ENCODE measurements at regions not wholly inside any gene's neighbourhood (a gene's known extent, or its start where the extent isn't known, plus 50 kb on each side); places are given as distances from the start of the nearest gene placed in this dataset.
"Not testable (repeated sequence)": the region's sequence is repeated elsewhere in the genome, so short reads cannot be mapped to it uniquely, and the experiment has no call there.

DNA sequence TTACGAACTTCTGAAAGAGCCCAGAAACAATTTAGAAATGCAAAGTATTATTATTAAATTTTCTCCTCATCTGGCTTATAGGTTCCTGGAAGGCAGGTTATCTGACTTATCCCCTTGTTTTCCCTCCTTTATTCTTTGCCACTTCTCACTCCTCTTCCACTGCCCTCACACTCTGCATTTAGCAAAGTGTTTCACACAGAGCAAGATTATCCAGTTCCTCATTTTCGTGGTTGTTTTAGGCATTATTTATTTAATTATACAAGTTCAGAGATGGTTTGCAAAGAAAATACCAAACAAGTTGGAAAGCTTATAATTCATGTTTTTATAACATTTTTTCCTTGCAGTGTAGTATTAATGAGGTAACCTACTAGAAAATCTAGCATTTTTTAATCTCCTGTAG, 544.9 kb downstream of the NSUN3 start:
- DNase-seq (ENCODE audit: low spot score): no peak

DNA sequence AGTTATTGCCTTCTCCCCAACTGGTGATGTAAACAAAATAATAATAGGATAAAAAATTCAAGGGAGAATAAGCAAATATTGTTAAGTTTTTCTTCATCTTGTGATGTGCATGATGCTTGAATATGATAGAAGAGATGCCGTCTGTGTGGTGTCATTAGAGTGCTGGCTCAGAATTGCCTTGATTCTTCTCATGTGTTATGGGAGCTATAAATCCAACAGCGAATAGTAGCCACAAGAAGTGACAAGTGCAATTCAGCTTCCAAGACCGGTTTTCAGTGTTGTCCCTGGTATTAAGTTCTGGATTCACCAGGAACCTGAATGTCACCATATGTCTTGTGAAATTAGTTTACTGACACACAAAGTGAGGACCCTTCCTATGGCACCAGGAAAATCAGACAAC, 547.0 kb downstream of the NSUN3 start:
- DNase-seq (ENCODE audit: low spot score): no peak

DNA sequence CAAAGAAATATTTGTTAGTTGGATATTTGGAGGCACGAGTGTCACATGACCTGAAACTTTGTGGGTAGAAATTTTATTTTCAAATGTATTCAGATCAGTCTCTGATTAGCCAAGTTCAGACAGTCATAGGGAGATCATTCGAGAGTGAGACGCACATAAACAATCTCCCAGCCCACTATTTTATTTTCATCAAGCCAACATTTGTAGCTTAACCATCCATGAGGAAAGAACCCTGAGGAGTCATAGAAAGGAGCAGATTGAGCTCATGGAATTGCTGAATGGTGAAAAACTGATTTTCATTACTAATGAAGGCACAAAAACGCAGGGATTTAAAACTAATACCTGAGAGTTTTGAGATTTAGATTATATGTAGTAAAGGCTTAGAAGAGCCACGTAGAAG, 548.7 kb downstream of the NSUN3 start:
- no peak for DNase-seq (ENCODE audit: low spot score)

DNA sequence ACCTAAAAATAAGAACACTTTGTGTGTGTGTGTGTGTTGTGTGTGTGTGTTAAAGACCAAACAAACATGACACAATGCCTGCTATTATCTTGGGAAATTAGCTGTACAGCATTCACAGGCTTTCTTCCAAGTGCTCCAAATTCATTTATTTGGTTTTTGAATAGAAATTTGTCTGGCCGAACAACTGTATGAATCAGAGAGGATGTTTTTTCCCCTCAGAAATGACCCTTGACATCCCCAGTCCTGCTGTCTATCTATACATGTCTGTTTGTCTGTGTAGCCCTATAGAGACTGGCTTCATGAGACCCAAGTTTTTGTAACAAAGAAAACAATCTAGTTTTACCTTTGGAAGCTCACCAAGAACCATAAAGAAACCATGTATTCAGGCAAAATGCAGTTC, 549.8 kb downstream of the NSUN3 start:
- no peak for DNase-seq (ENCODE audit: low spot score)

DNA sequence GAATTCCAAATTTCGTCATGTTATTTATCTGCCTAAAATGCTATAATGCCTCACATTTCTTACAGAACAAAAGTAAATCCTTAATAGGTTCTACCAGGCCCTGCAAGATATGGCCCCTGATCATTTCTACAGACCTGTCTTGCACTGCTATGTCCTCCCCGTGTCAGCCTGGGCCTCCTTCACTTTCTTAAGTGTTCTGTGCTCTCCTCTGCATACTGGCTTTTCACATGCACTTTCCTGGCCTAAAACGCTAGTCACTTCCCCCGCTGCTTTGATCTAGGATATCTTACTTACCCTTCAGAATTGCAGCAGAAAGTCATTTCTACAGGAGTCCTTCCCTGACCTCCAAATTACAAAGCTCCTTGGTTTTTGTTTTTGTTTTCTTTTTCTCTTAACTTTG, 551.3 kb downstream of the NSUN3 start:
- DNase-seq (ENCODE audit: low spot score): no peak

DNA sequence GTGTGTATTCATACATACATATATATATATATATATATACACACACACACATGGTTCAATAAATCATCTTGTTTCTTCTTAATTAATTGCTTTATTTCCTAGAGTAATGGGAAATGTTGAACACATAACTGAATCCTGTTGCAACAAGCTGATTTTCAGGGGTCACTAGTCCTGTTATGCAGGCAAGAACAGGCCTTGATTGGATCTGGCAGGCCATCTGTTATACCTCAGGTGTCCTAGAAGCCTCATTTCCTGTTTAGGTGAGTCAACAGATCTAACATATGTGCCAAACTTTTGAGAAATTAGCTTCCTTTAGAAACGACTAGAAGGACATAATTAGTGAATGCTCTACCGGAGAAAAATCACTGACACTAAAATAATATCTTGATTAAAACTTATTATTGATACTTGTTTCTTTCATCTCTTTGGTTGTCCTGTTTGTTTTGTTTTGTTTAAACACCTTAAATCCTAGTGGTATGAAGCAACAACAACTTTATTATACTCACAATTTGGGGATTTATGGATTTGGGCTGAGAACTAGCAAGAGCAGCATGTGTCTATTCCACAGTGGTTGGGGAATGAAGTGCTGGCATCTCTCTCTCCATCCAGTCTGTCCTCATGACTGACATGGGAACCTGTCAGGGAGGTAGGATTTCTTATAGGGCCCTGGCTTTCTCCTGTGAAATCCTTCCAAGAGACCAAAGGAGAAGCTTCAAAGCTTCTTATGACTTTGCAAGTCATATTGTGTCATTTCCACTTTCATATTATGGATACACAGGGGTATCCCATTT, 552.6 kb downstream of the NSUN3 start:
- no peak for DNase-seq (ENCODE audit: low spot score)

DNA sequence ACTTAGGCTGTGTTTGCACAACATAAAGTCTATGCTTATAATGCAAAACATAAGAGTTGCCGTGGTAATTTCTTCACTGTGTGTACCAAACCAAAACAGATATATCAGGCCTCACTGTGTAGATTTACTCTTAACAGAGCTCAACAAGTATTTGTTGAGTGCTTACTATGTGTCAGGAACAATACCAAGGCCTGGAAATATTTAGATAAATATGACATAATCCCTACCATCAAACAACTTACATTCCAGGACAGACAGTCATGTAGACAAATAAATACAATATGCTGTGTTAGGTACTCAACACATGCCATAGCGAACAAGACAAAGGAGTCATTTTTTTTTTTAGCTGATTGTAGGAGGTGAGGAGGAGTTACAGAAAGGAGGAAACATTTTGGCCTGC, 554.0 kb downstream of the NSUN3 start:
- DNase-seq (ENCODE audit: low spot score): no peak

DNA sequence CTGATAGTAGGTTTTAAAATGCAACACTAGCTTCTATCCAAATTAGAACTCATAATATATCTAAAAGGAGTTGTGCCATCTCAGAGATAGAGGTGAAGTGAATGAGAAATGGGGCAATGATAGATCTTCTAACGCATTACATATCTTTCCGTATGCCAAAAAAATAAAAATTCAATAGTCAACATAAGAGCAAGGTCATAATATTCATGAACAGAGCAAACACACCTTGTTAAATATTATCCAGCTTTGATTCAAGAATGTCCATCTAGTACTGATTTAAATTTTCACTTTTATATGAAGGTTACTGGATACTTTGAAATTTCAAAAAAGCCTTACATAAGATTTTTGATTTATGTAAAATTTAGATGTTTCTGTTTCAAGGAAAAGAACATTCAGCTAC, 554.5 kb downstream of the NSUN3 start:
- DNase-seq (ENCODE audit: low spot score): no peak

DNA sequence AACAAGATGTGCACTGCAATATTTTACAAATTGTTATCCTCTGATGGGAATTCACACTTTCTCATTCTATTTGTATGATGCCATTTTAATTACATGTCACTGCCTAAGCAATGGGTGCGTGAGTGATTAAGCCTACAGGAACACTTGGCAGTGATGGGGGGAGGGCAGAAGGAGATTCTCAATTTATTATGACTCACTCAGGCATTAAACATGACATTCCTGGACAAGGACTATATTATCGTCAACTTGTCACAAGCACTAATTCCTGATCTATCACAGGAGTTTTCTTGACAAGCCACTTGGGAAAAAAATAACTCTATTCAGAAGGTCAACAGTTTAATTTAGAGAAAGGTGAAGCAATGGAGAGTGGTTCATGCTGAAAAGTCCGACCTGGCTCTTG, 556.8 kb downstream of the NSUN3 start:
- no peak for DNase-seq (ENCODE audit: low spot score)

DNA sequence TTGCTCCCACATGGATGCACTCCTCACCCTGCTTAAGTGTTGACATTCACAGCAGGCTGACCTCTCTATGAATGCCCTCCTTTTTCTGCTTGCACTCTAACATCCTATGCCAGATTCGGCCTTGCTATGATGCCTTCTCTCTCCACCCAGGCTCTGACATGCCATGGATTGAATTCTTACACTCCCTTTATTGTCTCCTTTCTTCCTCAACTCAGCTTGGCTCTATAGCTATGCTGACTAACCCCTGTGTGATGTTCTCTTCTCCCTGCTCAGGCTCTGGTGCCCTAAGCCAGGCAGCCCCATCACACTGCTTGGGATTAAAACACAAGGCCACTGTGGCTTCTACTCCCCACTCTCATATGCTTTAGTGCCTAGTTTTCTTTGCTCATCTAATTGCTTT, 563.7 kb downstream of the NSUN3 start:
- DNase-seq (ENCODE audit: low spot score): no peak

DNA sequence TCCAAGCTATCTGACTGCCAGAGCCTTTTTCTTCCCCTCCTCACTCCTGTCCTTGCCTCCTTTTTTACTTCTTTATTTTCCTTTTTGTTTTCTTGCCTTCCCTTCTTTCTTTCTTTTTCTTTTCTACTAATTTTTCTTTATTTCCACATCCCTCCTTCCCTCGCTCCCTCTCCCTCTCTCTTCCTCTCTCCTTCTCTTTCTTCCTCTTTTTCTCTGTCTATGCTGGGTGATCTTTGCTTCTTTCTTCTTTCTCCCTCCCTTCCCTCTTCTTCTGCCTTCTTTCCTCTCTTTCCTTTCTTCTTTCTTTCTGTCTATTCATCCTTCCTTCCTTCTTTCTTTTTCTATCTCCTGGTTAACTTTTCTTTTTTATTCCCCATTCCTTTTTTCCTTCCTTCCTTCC, 564.8 kb downstream of the NSUN3 start:
- no peak for DNase-seq (ENCODE audit: low spot score)

DNA sequence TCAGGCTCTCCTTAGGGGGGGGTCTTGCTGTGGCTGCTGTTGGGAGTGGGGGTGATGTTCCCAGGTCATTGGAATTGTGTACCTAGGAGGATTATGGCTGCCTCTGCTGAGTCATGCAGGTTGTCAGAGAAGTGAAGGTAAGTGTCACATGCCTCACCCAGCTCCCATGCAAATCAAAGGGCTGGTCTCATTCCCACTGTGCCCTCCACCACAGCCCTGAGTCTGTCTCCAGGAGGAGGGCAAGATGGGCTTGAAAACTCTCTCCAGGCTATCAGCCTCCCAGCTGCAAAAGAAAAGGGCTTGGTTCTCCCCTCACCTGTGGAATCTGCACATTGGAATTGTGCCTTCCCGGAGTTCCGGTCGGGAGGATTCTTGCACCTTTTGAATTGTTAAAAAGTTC, 580.5 kb downstream of the NSUN3 start:
- DNase-seq (ENCODE audit: low spot score): no peak

DNA sequence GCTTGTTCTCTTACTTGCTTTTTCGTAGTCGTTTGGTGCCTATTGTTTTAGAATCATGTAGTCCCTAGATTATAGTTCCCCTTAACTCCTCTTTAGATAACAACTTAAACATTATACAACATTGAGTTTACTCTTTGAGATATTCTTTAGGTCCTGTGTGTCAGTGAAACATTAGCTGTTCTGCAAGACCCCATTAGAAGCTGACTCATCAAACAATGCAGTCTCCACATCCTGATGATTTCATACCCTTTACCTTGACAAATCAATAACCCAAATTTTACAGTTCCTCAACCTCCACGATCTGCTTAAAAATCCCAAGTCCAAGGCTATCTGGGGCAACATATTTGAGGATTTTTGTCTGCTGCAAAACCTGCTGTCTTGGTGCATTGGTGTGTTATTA, 582.9 kb downstream of the NSUN3 start:
- no peak for DNase-seq (ENCODE audit: low spot score)

DNA sequence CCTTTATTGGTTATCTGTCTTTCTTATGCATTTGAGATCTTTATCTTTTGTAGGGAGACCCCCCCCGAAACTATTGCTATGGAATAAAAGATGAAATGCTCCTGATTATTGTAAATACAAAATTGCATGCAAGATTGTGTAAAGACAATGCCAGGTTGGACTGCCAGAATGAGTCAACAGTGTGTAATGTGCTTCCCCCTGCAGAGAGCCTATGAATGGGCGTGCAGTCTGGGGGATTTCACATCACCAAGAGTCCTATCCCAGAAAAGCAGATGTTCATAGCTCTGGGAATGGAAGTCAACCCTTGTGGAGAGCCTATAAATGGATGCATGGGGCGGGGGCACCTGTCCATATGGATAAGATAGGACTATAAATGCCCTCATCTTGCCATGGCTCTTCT, 584.3 kb downstream of the NSUN3 start:
- no peak for DNase-seq (ENCODE audit: low spot score)

DNA sequence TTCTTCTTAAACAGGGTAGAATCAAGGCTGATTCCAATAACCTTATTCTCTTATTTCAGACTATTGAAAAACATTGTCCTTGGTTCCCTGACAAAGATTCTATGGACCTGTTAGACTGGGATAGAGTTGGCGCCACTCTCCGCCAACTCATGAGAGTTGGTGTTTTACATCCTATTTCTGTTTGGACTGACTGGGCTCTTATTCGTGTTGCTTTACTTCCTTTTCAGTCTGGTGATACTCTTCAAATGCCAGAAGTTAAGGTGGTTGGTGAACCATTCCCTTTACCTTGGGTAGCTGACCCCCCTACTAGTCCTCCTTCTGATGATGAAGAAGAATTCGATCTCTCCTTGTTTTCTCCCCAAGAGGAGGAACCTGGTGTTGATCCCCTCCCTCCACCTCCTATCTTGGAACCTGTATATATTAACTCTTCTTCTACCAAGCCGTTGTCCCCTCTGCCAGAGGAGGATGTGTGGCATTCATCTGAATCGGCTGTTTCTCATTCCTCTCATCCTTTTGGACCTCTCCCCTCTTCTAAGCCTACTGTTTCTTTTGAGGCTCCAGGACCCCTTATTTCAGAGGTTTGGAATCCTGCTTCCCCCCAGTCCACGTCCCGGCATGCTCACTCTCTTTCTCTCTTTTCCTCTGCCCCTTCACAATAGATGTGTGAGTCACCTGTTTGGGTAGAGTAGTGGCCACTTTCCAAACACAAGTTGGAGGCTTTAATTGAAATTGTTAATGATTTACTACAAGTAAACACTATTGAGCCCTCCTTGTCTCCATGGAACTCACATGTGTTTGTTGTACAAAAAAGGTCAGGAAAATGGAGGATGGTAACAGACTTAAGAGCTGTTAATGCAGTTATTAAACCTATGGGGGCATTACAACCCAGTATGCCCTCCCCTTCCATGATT, 585.7 kb downstream of the NSUN3 start:
- not testable (repeated sequence) for DNase-seq (ENCODE audit: low spot score)

DNA sequence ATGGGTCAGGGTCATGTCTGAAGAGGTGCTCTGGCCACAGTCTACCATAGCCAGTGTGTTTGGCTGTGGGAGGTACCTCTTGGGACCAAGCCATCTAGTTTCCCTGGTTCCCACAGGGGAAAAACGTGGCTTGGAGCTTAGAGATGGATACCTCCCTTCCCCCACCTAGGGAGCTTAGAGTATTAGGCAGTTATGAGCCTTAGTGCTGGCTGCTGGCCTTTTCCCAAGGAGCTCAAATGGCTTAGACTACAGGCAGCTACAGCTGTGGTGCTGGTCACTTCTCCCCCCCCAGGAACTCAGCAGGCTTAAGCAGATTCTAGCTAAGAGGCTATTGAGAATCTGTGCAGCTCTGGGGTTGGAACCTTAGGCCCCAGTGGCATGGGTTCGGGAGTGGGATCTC, 591.2 kb downstream of the NSUN3 start:
- DNase-seq (ENCODE audit: low spot score): no peak

DNA sequence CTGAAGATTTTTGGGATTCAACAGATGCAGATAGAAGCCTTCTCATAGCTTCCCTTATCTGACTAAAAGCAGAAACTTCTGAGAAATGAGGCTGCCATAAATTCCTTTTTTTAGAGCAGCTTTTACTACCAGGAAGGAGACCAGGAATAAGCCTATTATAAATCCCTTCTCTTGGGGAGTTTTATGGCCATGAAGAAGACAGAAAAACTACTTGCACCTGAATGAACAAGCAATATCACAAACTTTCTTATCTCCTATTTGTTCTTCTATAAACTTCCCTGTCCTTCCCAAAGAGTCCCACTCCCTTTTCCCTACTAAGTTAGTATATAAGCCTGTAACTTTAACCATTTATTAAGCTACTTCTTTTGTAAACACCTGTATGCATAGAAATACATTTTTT, 603.1 kb downstream of the NSUN3 start:
- no peak for DNase-seq (ENCODE audit: low spot score)

DNA sequence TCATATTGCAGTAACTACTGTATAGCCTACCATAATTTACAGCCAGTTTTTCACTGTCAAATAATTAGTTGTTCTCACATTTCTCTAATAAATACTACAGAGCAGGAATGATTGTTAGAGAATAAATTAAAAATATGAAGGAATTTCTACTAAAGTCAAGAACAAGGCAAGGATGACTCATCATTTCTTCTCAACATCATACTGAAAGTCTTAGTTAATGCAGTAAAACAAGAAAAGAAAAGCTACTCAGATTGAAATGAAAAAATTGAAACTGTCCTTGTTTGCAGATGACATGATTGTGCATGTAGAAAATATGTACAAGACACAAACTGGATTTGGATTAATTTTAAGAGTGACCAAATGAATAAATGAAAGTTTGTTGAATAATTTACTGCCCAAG, 608.2 kb downstream of the NSUN3 start:
- DNase-seq (ENCODE audit: low spot score): no peak

DNA sequence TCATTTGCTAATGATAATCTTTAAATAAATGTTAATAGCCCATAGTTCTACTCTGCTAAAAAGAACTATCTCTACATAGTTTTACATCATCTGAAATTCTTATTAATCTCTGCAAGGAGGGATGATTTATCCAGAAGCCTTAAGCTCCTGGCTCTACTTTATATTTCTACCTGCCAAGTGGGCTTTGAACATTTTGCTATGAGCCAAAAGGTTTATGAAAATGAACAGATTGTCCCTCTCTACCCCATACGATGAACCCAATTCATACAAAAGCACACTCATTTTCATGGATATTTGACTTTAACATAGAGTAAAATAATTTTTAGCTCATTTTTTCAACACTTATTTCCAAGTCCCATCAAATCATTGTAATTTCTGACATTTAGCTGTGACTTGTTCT, 611.0 kb downstream of the NSUN3 start:
- no peak for DNase-seq (ENCODE audit: low spot score)

DNA sequence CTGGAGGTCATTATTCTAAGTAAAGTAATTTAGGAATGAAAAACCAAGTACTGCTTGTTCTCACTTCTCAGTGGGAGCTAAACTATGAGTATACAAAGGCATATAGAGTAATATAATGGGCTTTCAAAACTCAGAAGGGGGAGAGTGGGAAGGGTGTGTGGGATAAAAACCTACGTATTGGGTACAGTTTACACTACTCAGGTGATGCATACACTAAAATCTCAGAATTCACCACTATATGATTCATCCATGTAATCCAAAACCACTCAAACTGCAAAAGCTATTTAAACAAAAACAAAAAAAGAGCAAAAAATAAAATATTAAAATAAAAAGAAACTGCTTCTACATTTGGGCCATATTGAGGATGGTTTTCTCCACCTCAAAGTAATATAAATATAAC, 623.3 kb downstream of the NSUN3 start:
- no peak for DNase-seq (ENCODE audit: low spot score)

DNA sequence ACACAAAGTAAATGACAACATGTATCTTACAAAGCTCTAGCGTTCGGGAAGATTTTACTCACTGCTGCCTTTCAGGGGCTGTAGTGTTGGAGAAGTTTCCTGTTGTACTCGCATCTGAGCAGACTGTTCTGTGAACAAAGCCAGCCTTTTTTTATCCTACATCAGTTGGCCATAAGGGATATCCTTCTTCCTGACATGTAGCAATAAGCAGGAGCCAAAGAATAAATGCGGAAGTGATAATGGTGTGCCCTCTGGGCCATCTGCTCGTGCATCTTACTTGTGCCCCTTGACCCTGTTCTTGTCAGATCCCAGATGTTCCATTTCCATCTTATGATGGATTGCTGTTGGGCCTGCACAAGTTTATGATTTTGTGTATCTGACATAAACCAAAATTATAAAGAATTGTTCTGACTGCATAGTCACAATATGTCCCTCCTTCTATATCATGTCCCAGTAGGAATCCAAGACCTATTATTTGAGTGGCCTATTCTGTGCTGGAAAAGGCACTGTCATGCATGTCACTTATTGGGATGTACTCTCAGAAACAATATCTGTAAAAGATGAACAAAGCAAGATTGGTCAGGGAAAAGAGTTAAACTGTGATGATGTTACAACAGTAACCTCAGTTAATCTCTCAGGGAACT, 631.3 kb downstream of the NSUN3 start:
- DNase-seq (ENCODE audit: low spot score): no peak

DNA sequence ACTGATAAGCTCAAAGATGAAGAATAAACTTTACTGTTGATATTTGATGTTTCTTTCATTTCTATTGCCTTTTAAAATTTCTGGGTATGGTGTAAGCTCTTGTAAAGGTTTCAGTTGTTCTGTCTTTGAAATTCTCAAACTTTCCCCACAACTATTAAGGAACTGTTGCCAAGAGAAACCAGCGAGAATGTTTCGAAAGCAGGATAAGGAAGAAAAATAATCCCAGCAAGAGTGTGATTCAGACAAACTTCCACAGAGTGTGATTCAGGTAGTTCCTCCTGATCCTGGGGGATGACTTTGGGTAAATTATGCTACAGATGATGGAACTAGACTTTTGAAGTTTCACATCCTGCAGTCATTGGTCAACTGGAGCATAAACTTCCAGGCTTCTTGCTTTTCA, 632.0 kb downstream of the NSUN3 start:
- no peak for DNase-seq (ENCODE audit: low spot score)

DNA sequence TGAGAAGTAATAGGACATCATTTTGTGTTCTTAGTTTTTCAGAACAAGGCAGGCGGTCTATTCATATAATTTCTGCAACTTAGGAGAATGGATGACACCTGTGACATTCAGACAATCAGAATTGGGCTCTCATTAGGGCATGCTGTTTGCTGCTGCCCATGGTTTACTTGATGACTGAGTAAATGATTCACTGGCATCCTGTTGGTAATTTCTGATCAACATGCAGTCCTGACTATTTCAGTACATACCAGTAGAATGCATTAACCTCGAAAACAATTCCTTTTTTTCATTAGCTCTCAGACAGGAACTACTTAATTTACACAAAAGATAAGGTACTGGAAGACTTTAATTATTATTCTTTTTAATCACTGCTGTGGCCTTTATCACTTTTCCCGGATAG, 641.6 kb downstream of the NSUN3 start:
- DNase-seq (ENCODE audit: low spot score): no peak
